Loucy (cell line): ENCODE measurements at regions not wholly inside any gene's neighbourhood (a gene's known extent, or its start where the extent isn't known, plus 50 kb on each side); places are given as distances from the start of the nearest gene placed in this dataset.

Experiments used
- EZH2phosphoT487 ChIP-seq: fragments of 200-600 bp; IDR thresholded peaks from 2 replicates; pipeline ENCODE4 v1.6.1; 2018; ENCODE audit warnings: antibody characterized with exemption, mild to moderate bottlenecking, moderate library complexity, borderline replicate concordance
- TF ChIP-seq, protein P1 (sequence below): fragments of 200-600 bp; sonication (generic); conservative IDR thresholded peaks from 2 replicates; pipeline ENCODE4 v1.5.1; 2014; ENCODE audit warnings: mild to moderate bottlenecking, antibody characterized with exemption, low read length

DNA sequence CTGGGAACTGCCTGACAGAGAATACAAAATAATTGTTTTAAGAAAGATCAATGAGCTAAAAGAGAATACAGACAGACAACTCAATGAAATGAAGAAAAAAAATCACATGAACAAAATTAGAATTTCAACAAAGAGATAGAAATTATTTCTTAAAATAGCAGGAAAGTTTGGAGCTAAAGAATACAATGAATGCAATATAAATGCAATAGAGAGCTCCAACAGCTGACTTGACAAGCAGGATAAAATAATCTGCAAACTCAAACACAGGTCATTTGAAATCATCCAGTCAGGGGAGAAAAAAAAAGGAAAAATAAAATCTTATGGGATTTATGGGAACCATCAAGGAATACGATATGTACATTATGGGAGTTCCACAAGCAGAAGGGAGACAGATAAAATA is 902.7 kb upstream of the ZEB2 start:
- TF ChIP-seq, protein P1, sequence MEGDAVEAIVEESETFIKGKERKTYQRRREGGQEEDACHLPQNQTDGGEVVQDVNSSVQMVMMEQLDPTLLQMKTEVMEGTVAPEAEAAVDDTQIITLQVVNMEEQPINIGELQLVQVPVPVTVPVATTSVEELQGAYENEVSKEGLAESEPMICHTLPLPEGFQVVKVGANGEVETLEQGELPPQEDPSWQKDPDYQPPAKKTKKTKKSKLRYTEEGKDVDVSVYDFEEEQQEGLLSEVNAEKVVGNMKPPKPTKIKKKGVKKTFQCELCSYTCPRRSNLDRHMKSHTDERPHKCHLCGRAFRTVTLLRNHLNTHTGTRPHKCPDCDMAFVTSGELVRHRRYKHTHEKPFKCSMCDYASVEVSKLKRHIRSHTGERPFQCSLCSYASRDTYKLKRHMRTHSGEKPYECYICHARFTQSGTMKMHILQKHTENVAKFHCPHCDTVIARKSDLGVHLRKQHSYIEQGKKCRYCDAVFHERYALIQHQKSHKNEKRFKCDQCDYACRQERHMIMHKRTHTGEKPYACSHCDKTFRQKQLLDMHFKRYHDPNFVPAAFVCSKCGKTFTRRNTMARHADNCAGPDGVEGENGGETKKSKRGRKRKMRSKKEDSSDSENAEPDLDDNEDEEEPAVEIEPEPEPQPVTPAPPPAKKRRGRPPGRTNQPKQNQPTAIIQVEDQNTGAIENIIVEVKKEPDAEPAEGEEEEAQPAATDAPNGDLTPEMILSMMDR, result no peak
- TF ChIP-seq EZH2phosphoT487, result no peak
